ENCODE measurements at regions not wholly inside any gene's neighbourhood (a gene's known extent, or its start where the extent isn't known, plus 50 kb on each side); places are given as distances from the start of the nearest gene placed in this dataset.
A peak's percentile ranks its signal among the peaks of the same experiment; 100 is the strongest.

DNA sequence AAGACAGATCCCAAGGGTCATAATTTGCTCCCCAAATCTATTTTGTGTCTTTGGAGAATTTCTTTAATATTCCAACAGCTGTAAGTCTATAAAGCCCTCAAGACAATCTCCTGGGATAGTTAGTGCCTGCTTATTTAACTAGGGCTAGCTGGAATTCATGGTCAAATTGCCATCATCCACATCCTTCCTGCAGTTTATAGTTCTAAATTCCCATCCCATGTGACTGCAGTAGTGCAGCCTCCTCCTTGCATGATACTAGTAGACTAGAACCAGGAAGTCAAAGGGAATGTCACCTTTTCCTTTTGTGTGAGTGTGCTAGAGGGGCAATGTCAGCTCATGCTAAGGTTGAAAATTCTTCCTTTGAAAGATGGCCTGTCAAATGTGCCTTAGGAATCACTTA lies 214.8 kb upstream of the PIK3R1 start:
- TF ChIP-seq, protein P1, sequence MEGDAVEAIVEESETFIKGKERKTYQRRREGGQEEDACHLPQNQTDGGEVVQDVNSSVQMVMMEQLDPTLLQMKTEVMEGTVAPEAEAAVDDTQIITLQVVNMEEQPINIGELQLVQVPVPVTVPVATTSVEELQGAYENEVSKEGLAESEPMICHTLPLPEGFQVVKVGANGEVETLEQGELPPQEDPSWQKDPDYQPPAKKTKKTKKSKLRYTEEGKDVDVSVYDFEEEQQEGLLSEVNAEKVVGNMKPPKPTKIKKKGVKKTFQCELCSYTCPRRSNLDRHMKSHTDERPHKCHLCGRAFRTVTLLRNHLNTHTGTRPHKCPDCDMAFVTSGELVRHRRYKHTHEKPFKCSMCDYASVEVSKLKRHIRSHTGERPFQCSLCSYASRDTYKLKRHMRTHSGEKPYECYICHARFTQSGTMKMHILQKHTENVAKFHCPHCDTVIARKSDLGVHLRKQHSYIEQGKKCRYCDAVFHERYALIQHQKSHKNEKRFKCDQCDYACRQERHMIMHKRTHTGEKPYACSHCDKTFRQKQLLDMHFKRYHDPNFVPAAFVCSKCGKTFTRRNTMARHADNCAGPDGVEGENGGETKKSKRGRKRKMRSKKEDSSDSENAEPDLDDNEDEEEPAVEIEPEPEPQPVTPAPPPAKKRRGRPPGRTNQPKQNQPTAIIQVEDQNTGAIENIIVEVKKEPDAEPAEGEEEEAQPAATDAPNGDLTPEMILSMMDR (IDR thresholded peaks at IDR 0.05), result no peak
- DNase-seq (no peak), ATAC-seq (no peak)
- Histone ChIP-seq H3K4me3 (no peak overlapping the region), H3K36me3 (no peaks in the 10 kb centered on the region), H3K9me3 (no peaks in the 10 kb centered on the region), H3K27me3 (no peaks in the 10 kb centered on the region), H3K4me1 (peaks cover 0 to 20% (median 5%) of the 10 kb centered on the region in 9 donors), H3K27ac (peak overlapping the region in 1 of 10 donors; percentile 5)
- intact Hi-C loops (cut with DNase I), result no loop called here

DNA sequence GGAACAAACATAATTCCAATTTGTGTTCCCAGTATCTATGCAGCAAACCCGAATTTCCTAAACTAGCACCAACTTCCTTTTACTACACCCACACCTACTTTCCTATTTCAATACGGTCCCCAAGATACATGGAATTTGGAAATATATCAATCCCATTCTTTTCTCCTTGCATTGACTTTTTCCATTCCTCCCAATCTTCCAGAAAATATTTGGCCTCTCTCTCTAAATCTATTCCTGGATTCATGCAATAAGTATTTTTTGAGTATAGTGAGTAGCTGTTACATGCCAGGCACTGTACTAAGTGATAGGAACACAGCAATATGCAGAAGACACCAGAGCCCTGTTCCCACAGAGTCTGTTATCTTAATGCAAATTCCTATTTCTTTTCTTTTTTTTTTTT lies 216.2 kb upstream of the PIK3R1 start:
- Histone ChIP-seq H3K27me3 (no peaks in the 10 kb centered on the region), H3K27ac (peak overlapping the region in 3 of 10 donors; percentile 14 to 80 (median 66)), H3K4me3 (no peak overlapping the region), H3K36me3 (no peaks in the 10 kb centered on the region), H3K9me3 (no peaks in the 10 kb centered on the region), H3K4me1 (peaks cover 0 to 20% (median 5%) of the 10 kb centered on the region in 9 donors)
- ATAC-seq, result peak in 1 of 8 donors; percentile 27
- TF ChIP-seq, protein P1 (IDR thresholded peaks at IDR 0.05), result no peak
- WGBS, 2 donors, result 73 to 78% methylated on average over 2 of the region's 2 CpGs
- DNase-seq, result no peak
- intact Hi-C loops (cut with DNase I), result no loop called here

DNA sequence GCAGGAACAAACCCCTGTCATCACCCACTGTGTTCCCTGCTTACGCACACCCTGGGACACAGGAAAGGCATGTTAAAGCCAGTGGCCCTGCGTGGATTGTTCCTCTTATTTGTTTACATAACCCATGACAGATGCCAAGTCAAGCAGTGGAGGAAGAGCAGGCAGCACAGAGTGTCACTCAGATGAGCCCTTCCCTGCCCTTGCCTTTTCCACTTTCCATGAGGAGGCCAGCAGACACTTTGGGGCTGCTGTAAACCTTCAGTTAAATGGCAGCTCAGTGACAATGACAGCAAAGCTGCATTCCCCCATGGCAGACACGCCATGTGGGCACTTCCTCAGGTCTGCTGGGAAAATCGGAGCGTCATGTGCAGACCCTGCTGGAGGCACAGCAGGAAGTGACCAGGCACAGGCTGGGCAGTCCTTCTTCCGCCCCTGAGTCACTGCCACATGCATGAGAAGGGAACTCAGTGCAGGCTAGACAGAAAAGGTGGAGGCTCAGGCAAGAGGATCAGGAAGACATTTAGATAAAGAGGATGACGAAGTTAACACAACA lies 216.8 kb upstream of the PIK3R1 start:
- DNase-seq (peak; percentile 40 to 44), ATAC-seq (peak; percentile 73 to 93 (median 87))
- TF ChIP-seq, protein P1 (IDR thresholded peaks at IDR 0.05), result no peak
- WGBS, 2 donors, result 60 to 79% methylated on average over 7 of the region's 7 CpGs
- H3K4me1 ChIP-seq, result peaks cover 0 to 20% (median 5%) of the 10 kb centered on the region in 9 donors
- no peaks in the 10 kb centered on the region for H3K36me3 ChIP-seq
- no peak overlapping the region for H3K4me3 ChIP-seq
- intact Hi-C loops (cut with DNase I), result no loop called here
- no peaks in the 10 kb centered on the region for H3K9me3 ChIP-seq
- H3K27ac ChIP-seq, result peak overlapping the region in 5 of 10 donors; percentile 10 to 80 (median 66)
- no peaks in the 10 kb centered on the region for H3K27me3 ChIP-seq

DNA sequence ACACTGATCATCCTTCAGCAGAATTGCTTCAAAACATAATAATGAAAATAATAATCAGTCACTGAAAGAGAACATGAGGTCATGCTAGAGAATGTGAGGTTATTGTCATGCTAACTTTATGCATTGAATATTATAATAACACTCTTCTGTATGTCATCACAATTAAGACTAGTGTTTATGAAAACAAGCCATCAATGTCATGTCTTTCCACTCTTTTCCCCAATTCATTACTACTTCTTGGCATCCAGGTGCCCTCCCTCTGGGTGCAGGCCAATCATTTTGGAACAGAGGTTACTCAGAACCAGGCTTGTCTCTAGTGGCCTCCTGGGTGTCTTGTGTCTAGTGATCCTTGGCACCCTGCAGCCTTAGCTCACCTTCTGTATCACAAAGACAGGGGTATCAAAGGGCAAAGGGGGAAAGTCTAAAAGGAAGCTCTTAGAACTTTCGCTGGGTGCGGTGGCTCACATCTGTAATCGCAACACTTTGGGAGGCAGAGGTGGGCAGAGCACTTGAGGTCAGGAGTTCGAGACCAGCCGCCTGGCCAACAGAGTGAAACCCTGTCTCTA lies 217.6 kb upstream of the PIK3R1 start:
- TF ChIP-seq, protein P1 (IDR thresholded peaks at IDR 0.05), result no peak
- intact Hi-C loops (cut with DNase I), result no loop called here
- H3K27me3 ChIP-seq, result no peaks in the 10 kb centered on the region
- ATAC-seq, result no peak
- H3K36me3 ChIP-seq, result no peaks in the 10 kb centered on the region
- no peak for DNase-seq
- H3K4me3 ChIP-seq, result no peak overlapping the region
- peak overlapping the region in 3 of 10 donors; percentile 66 to 80 (median 69) for H3K27ac ChIP-seq
- whole genome bisulfite sequencing, 2 donors, result 99 to 100% methylated on average over 3 to 4 of the region's 5 CpGs
- peaks cover 0 to 24% (median 10%) of the 10 kb centered on the region in 9 donors for H3K4me1 ChIP-seq
- no peaks in the 10 kb centered on the region for H3K9me3 ChIP-seq

Measured in heart right ventricle (tissue), 16 donors.